ENCODE measurements at regions not wholly inside any gene's neighbourhood (a gene's known extent, or its start where the extent isn't known, plus 50 kb on each side); places are given as distances from the start of the nearest gene placed in this dataset.

DNA sequence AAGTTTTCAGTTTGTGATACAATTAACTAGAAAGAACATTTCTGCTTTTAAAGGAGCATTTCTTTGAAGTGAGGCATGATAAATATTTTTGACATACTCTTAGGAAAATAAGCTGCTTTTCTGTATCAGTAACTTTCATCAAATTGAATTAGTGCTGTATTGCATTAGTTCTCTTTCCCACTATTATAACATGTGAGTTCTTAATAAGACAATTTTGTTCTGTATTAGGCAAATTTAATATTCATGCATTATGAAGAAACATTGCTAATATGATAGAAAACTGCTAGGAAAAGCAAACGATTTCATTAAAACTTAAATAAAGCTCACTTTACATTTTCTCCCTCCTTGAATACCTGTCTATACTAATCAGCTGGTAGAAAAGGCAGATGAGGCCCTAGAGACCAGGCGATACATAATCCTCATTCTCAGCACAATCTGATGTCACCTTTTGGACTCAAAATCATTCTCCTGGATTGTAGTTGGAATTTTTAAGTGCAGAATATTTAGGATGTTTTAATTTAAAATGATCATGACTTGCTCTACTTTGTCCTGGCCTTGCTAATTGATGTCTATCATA is 1636.8 kb downstream of the PCDH9 start:
- DNase-seq (ENCODE audit: low spot score) = no peak
- Histone ChIP-seq H3K79me2 (ENCODE audit: insufficient read depth, low read length) (no peaks in the 10 kb centered on the region), H3K9me3 (ENCODE audit: low read length) (no peaks in the 10 kb centered on the region), H3K36me3 (replicated peaks in 1 of 2; ENCODE audit: control insufficient read depth in 1 of 2, insufficient read depth in 2 of 2, low read length in 2 of 2) (no peaks in the 10 kb centered on the region), H3K27me3 (ENCODE audit: control insufficient read depth in 1 of 2, insufficient read depth in 2 of 2, low read length in 2 of 2) (no peaks in the 10 kb centered on the region), H4K20me1 (ENCODE audit: insufficient read depth, low read length) (no peaks in the 10 kb centered on the region), H3K9ac (ENCODE audit: insufficient read depth, low read depth, low read length) (no peak overlapping the region), H3K4me1 (ENCODE audit: insufficient read depth, low read length) (no peaks in the 10 kb centered on the region), H3K27ac (ENCODE audit: extremely low read length, insufficient read depth, low read length) (no peak overlapping the region), H3K4me2 (ENCODE audit: low read depth, low read length) (no peak overlapping the region), H3K4me3 (replicated peaks in 1 of 3; ENCODE audit: insufficient read depth in 1 of 3, low read depth in 2 of 3, low read length in 3 of 3) (no peak overlapping the region), H2AFZ (ENCODE audit: low read length) (no peak overlapping the region)
- BruUV-seq (replicated peaks) = no TSS peak
- no peak for ATAC-seq
- FAIRE-seq = no peak
- in situ Hi-C loops (cut with HindIII; ENCODE audit: extremely low pct_ligation_motif_present, low pct_unique_long_range_greater_than_20kb) (no loop called here), intact Hi-C loops (cut with micrococcal nuclease; ENCODE audit: unreplicated experiment) (no loop called here)
- POLR2A ChIA-PET = no interaction called here
- TF ChIP-seq ZNF354B (CRISPR knock-in tag; IDR thresholded peaks at IDR 0.05) (no peak), ZNF20 (CRISPR knock-in tag; IDR thresholded peaks at IDR 0.05) (no peak), TGIF2 (CRISPR knock-in tag; IDR thresholded peaks at IDR 0.05) (no peak), THAP7 (CRISPR knock-in tag; IDR thresholded peaks at IDR 0.05) (no peak), ATF7-NPFF (CRISPR knock-in tag; IDR thresholded peaks at IDR 0.05; ENCODE audit: low read depth) (no peak), SKI (IDR thresholded peaks at IDR 0.05; ENCODE audit: partially characterized antibody) (no peak), NFIC (IDR thresholded peaks at IDR 0.05; ENCODE audit: low read length) (no peak), ZNF260 (CRISPR knock-in tag; IDR thresholded peaks at IDR 0.05; ENCODE audit: borderline replicate concordance, low read depth) (no peak), XBP1 (CRISPR knock-in tag; IDR thresholded peaks at IDR 0.05) (no peak), NCOA5 (CRISPR knock-in tag; IDR thresholded peaks at IDR 0.05) (no peak), TEAD3 (CRISPR knock-in tag; optimal IDR thresholded peaks at IDR 0.05; ENCODE audit: borderline replicate concordance) (no peak), HCFC1 (IDR thresholded peaks at IDR 0.05; ENCODE audit: low read depth, low read length) (no peak), ELF1 (CRISPR knock-in tag; IDR thresholded peaks at IDR 0.05) (no peak), BRCA1 (CRISPR knock-in tag; IDR thresholded peaks at IDR 0.05) (no peak), ZNF709 (CRISPR knock-in tag; IDR thresholded peaks at IDR 0.05) (no peak), ZKSCAN8 (CRISPR knock-in tag; IDR thresholded peaks at IDR 0.05; ENCODE audit: borderline replicate concordance) (no peak), DR1 (CRISPR knock-in tag; IDR thresholded peaks at IDR 0.05) (no peak)
- CTCF ChIA-PET (ENCODE audit: low intra/inter-chr PET ratio, low total read pairs) = no interaction called here
- 11% methylated on average over 2 of the region's 2 CpGs for WGBS (ENCODE audit: low lambda C conversion rate)
